ENCODE measurements at regions not wholly inside any gene's neighbourhood (a gene's known extent, or its start where the extent isn't known, plus 50 kb on each side); places are given as distances from the start of the nearest gene placed in this dataset.
"Not testable (repeated sequence)": the region's sequence is repeated elsewhere in the genome, so short reads cannot be mapped to it uniquely, and the experiment has no call there.

GRCh38 chr12:79991586-79991985, 56.7 kb upstream of the PPP1R12A start:
- H3K4me1 Mint-ChIP-seq = no peaks in the 10 kb centered on the region
- Histone ChIP-seq H3K4ac (ENCODE audit: low read depth, low read length) (no peak overlapping the region), H3K9me3 (ENCODE audit: control insufficient read depth, low read depth, low read length) (no peaks in the 10 kb centered on the region), H2BK15ac (ENCODE audit: low read depth, low read length) (no peak overlapping the region), H4K5ac (ENCODE audit: insufficient read length, low read depth, low read length) (no peak overlapping the region), H3K79me1 (ENCODE audit: insufficient read depth, low read depth, low read length, poor library complexity, severe bottlenecking) (no peaks in the 10 kb centered on the region), H3K4me1 (ENCODE audit: insufficient read depth, low read length) (no peaks in the 10 kb centered on the region), H2BK5ac (ENCODE audit: insufficient read length, low read length) (no peak overlapping the region), H3K9ac (ENCODE audit: extremely low read depth, insufficient read length, low read length) (no peak overlapping the region), H4K91ac (ENCODE audit: insufficient read length, low read depth, low read length) (no peak overlapping the region), H3K79me2 (ENCODE audit: insufficient read depth, low read length) (no peaks in the 10 kb centered on the region), H4K20me1 (ENCODE audit: control insufficient read depth, insufficient read depth, insufficient read length) (no peaks in the 10 kb centered on the region), H3K14ac (ENCODE audit: insufficient read depth, low read length) (no peak overlapping the region), H3K56ac (ENCODE audit: insufficient read length, low read depth, low read length) (no peak overlapping the region), H2BK20ac (ENCODE audit: low read depth, low read length, poor library complexity, severe bottlenecking) (no peak overlapping the region), H2BK12ac (ENCODE audit: insufficient read length, low read depth, low read length) (no peak overlapping the region), H3K27me3 (ENCODE audit: insufficient read depth, low read length) (no peaks in the 10 kb centered on the region), H4K8ac (replicated peaks; ENCODE audit: insufficient read length, low read depth, low read length) (no peak overlapping the region), H2BK120ac (ENCODE audit: low read depth, low read length, poor library complexity, severe bottlenecking) (no peak overlapping the region), H2AK5ac (ENCODE audit: insufficient read length, low read length) (no peak overlapping the region), H3K23ac (ENCODE audit: insufficient read length, low read depth, low read length) (no peak overlapping the region), H2AFZ (ENCODE audit: low read length) (no peak overlapping the region), H3K27ac (ENCODE audit: insufficient read length, low read depth, low read length) (no peak overlapping the region), H3K4me2 (ENCODE audit: insufficient read depth, insufficient read length, low read length) (no peak overlapping the region), H3T11ph (ENCODE audit: low read length) (no peak overlapping the region), H3K18ac (ENCODE audit: insufficient read length, low read depth, low read length) (no peak overlapping the region), H3K23me2 (ENCODE audit: insufficient read length, low read depth, low read length, poor library complexity, severe bottlenecking) (no peaks in the 10 kb centered on the region)
- H3K36me3 Mint-ChIP-seq (ENCODE audit: insufficient read depth in 1 of 3, low read depth in 3 of 3) = no peaks in the 10 kb centered on the region; a peak in 1 of 7 replicates
- H3K9me3 Mint-ChIP-seq = no peaks in the 10 kb centered on the region; a peak in 1 of 5 replicates
- no peaks in the 10 kb centered on the region; the same call in 1 of the 2 replicates for H3K27me3 Mint-ChIP-seq (ENCODE audit: low read depth)
- H3K4me3 Mint-ChIP-seq = no peak overlapping the region
- no peak for TF ChIP-seq CTCF (conservative IDR thresholded peaks at IDR 0.05)
- no CpG with 5 or more reads among the region's 3 CpGs for WGBS (ENCODE audit: extremely low coverage, insufficient read length, low lambda C conversion rate)
- no peak overlapping the region; a peak in 1 of 7 replicates for H3K27ac Mint-ChIP-seq
- no peak for DNase-seq

- not testable (repeated sequence) for H3T11ph ChIP-seq (ENCODE audit: low read length)
Observed at GRCh38 chr12:79990509-79991338, 55.8 kb upstream of the PPP1R12A start.

More at GRCh38 chr12:79990509-79991338, 55.8 kb upstream of the PPP1R12A start:
- H3K18ac ChIP-seq (ENCODE audit: insufficient read length, low read depth, low read length); H3K14ac ChIP-seq (ENCODE audit: insufficient read depth, low read length); H2AK5ac ChIP-seq (ENCODE audit: insufficient read length, low read length); H3K79me2 ChIP-seq (ENCODE audit: insufficient read depth, low read length); H4K91ac ChIP-seq (ENCODE audit: insufficient read length, low read depth, low read length); H3K9ac ChIP-seq (ENCODE audit: extremely low read depth, insufficient read length, low read length); H4K8ac ChIP-seq (replicated peaks; ENCODE audit: insufficient read length, low read depth, low read length); H3K79me1 ChIP-seq (ENCODE audit: insufficient read depth, low read depth, low read length, poor library complexity, severe bottlenecking); H4K5ac ChIP-seq (ENCODE audit: insufficient read length, low read depth, low read length); H2BK12ac ChIP-seq (ENCODE audit: insufficient read length, low read depth, low read length); H3K27me3 Mint-ChIP-seq (ENCODE audit: low read depth); H3K27ac Mint-ChIP-seq; H3K4me1 ChIP-seq (ENCODE audit: insufficient read depth, low read length); H3K4me2 ChIP-seq (ENCODE audit: insufficient read depth, insufficient read length, low read length); H4K20me1 ChIP-seq (ENCODE audit: control insufficient read depth, insufficient read depth, insufficient read length); H2AFZ ChIP-seq (ENCODE audit: low read length); H2BK5ac ChIP-seq (ENCODE audit: insufficient read length, low read length); H3K23me2 ChIP-seq (ENCODE audit: insufficient read length, low read depth, low read length, poor library complexity, severe bottlenecking); H3K4me3 Mint-ChIP-seq; H3K4ac ChIP-seq (ENCODE audit: low read depth, low read length); H3K27me3 ChIP-seq (ENCODE audit: insufficient read depth, low read length); DNase-seq; H2BK20ac ChIP-seq (ENCODE audit: low read depth, low read length, poor library complexity, severe bottlenecking); H3K56ac ChIP-seq (ENCODE audit: insufficient read length, low read depth, low read length); H3K9me3 Mint-ChIP-seq; H2BK120ac ChIP-seq (ENCODE audit: low read depth, low read length, poor library complexity, severe bottlenecking); H3K9me3 ChIP-seq (ENCODE audit: control insufficient read depth, low read depth, low read length); H3K23ac ChIP-seq (ENCODE audit: insufficient read length, low read depth, low read length); H3K27ac ChIP-seq (ENCODE audit: insufficient read length, low read depth, low read length); H2BK15ac ChIP-seq (ENCODE audit: low read depth, low read length); H3K36me3 Mint-ChIP-seq (ENCODE audit: insufficient read depth in 1 of 3, low read depth in 3 of 3); H3K4me1 Mint-ChIP-seq: not testable (repeated sequence)
- WGBS (ENCODE audit: extremely low coverage, insufficient read length, low lambda C conversion rate) = no CpG with 5 or more reads among the region's 10 CpGs
